Inferior parietal cortex (tissue), 1 donor: ENCODE measurements at regions not wholly inside any gene's neighbourhood (a gene's known extent, or its start where the extent isn't known, plus 50 kb on each side); places are given as distances from the start of the nearest gene placed in this dataset.

Source experiments
- DNase-seq: peaks from one replicate; pipeline ENCODE4 v3.0.0-alpha.2; 2016; ENCODE audit errors: extremely low spot score

DNA sequence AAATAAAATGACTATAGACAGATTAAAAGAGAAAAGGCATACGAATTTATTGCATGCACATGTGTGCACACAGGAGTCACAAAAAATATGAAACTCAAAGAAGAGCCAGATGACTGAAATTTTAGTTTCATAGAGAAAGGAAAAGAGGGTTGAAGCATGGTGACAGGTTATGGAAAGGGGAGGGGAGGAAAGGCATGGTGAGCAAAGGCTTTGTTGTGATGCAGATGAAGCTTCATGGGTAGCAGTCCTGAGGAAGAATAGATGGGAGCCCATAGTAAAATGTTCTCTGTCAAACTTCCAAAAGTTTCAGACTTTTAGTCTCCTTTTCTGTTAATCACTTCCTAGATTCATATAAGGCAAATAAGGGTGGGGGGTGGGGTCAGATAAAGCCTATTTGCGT, 612.7 kb upstream of the ATP2B1 start:
- DNase-seq = no peak

DNA sequence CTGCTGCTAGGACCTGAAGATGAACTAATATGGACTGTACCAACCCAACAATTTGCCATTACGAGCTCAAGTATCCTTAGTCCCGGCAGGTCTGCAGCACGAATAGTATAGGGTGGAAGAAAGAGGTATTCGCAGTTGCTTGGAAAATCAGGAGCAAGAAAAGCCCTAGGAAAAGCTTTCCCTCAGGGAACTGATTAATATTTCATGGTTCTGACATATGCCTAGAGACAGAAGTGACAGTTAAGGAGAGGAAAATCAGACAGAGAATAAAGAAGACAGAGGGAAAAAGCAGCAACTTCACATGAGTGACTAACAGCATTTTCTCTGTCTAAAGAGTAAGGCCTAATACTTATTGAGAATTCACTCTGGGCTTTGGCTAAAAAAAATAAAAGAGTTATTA, 602.9 kb upstream of the ATP2B1 start:
- DNase-seq = no peak

DNA sequence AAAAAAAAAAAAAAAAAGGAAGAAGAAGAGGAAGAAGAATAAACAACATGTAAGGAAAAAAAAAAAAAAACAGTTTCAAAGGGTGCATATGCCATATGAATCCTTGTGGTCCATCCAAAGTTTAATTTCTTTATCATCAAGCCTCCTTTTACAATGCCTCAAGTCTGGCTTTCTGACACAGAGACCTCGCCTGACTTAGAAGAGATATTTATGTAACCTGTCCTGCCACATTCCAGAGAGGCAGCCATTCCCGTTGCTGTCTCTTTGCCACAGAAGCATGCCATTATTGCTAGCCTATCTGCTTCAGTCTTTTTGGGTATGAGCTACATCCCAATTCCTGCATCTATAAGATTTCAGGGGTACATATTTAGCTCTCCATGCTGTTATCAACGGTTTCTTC, 596.7 kb upstream of the ATP2B1 start:
- no peak for DNase-seq

DNA sequence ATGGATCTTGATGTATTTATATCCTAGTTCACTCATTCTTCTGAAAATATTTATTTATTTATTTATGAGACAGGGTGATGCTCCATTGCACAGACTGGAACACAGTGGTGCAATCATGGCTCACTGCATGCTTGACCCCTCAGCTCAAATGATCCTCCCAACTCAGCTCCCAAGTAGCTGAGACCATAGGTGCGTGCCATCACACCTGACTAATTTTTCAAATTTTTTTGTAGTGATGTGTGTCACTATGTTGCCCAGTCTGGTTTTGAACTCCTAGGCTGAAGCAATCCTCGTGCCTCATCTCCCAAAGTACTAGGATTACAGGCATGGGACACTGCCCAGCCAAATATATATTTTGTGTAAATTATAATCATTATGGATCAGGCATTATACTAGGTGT, 595.6 kb upstream of the ATP2B1 start:
- DNase-seq = no peak

DNA sequence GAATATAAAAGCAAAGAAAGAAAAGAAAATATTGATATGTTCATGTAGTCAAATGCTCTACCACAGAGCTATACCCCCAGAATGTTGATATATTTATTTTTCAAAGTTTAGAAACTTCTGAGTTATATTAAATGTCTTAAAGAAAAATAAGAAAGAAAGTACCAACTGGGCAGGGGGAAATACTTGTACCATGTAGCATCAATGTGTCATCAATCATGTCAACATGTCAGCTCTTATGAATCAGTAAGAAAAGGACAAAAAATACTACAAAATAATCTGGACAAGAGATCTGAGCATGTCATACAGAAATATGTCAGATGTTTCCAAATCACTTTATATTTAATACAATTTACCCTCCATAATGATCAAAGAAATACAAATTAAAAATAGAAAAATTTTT, 595.1 kb upstream of the ATP2B1 start:
- no peak for DNase-seq

DNA sequence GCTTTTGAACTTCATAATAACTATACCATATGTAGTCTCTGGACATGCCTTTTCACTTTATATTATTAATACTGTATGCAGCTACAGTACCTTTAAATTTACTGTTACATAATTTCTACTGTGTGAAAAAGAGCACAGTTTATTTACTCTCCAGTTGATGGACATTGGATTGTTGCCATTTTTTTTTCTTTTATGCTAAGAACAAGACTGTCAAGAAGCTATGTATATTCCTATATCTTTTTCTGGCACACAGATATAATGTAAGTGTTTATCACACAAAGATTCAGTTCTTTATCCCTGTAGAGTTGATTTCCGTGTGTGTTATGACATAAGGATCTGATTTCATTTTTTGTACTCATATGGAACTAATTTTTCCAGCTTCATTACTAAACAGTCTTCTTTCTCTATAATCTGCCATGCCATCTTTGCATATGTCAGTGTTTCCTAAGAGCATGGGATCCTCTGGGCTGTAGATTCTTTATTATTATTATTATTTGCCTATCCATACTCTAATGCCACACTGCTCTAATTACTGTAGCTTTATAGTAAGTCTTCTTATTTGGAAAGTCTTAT, 593.0 kb upstream of the ATP2B1 start:
- no peak for DNase-seq

DNA sequence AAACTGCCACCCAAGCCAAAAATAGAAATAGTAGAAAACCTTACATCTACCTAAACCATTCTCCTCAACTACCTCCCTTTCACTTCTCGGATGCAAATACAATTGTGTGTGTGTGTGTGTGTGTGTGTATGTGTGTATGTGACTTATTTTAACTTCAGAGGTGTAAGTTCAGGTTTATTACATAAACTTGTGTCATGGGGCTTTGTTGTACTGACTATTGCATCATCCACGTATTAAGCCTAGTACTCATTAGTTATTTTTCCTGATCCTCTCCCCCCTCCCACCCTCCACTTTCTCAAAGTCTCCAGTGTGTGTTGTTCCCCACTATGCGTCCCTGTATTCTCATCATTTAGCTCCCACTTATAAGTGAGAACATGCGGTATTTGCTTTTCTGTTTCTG, 592.5 kb upstream of the ATP2B1 start:
- no peak for DNase-seq

DNA sequence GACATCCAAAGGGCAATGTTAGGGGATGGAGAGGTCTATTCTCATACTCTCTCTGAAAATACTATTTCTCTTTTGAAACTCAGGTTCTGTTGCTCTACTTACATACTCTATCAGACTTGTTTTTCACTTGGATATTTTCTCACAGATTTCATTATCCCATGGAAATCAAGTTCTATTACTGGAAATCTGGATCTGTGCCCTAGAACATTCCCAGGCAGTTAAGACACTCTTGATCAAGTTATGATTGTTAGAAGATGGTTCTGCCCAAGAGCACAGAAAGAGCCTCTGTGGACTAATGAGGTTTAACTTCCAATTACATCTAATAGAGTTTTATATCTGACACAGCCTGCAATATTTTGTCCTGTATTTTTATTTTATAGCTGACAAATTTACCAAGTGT, 591.0 kb upstream of the ATP2B1 start:
- no peak for DNase-seq

DNA sequence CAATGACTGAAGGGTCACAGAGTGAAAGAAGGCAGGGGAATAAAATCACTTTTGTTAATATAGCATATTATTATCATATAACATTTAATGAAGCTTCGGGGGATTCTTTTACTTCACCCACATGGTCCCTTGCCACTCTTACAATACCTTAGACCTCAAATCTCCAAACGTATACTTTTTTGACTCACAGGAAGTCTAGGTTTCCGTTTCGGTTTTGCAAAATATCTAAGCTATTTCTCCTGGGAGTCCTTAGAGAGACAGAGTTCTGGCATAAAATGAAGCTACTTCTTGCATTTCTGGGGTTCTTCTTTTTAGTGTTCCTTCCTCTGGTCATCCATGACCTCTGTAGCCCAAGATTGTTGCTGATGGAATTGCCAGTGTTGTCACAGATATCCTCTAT, 590.5 kb upstream of the ATP2B1 start:
- DNase-seq = no peak

DNA sequence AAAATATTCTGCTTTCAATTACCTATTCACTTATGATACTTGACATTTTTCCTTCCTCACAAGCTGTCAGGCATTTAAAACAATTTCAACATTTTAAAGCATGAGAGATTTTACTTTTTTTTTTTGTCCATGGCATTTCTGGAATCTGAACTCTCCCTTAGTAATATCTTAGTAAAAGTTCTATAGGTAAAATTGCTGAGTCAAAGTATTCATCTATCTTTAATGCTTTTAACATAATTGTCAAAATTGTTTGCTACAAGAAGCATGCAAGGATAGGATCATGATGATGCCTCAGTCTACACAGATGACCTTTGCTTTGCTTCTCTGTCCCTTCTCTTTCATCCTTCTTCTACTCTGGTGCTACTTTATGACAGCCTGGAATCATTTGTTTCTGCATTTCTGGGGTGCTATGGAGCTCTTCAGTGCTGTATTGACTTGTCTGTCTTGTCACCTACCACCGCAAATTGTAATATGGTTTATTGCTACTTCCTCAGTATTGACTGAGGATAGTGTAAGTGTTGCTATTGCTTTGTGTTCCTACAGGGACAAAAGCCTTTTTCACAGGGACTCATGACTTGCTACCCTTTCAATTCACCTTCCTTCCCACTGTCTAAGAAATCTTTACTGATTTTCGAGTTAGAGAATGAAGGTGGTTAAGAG, 589.8 kb upstream of the ATP2B1 start:
- no peak for DNase-seq

DNA sequence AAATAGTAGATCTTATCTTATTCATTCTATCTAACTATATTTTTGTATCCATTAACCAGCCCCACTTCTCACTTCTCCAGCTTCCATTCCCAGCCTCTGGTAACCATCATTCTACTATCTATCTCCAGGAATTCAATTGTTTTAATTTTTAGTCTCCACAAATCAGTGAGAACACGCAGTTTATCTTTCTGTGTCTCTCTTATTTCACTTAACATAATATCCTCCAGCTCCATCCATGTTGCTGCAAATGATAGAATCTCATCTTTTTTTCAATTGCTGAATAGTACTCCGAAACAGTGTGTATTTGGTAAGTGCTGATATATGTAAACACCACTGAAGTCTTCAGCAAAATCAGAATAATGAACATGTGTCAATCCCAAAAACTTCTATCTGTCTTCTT, 587.2 kb upstream of the ATP2B1 start:
- no peak for DNase-seq

DNA sequence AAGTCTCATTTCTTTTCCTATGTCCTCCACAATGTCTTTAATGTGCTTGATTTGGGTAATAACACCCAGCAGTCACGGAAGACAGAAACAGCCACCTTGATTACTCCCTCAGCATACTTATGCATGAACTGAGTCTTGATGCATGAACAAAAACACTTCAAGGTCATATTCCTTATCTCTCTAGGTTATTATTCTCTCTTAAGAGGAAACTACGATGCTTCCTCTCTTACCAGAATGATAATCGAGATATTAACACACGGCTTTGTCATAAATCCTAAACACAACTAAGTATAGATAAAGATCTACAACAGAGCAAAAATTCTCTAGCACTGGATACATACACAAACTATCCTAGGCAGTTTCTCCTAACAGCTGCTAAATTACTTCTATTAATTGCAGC, 583.5 kb upstream of the ATP2B1 start:
- no peak for DNase-seq

DNA sequence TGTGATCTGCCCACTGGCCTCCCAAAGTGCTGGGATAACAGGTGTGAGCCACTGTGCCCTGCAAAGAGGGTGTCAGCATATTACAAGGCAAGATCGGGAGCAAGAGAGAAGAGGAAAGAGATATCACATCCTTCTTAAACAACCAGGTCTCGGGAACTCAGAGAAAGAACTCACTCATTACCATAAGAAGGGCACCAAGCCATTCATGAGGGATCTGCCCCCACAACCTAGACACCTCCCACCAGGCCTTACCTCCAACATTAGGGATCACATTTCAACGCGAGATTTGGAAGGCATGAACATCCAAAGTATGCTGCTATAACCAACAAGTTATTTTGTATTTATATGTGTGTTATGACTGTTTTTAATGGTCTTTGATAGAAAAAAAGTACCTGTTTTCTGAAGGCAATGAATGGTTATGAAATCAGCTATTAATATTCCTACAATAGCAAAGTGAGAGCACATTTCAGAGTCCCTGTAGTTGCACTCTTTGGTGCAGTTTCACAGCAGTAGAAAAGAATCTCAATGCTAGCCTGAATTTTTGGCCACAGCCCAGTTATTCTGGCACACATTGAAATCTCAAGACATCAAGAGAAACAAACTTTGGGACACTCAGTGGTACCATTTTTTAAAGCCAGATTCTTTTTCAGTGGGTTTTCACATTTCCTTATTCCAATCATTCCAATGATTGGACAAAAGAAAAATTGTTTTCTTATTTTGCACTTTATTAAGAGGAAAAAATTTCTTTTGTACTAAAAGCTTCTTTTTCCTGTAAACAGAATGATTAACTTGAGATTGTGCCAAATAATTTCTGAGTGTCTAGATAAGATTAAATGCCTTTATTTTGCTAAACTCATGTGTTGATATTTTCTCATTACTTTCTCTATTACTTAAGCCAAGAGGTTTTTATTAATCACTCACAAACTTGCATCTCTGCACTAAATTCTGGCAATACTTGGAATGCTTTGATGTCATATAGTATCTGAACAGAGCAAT, 582.6 kb upstream of the ATP2B1 start:
- no peak for DNase-seq

DNA sequence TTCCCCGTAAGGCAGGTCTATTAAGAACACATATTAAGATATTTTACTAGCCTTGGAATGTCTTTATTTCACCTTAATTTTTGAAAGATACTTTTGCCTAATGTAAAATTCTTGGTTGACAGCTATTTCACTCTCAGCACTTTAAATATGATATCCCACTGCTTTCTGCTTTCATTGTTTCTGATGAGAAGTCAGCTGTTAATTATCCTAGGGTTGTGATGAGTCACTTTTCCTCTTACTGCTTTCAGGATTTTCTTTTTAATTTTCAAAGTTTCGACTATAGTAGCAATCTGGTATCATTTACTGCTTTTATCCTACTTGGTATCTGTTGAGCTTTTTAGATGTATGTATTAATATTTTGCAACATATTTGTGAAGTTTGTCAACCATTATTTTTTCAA, 578.9 kb upstream of the ATP2B1 start:
- DNase-seq = no peak

DNA sequence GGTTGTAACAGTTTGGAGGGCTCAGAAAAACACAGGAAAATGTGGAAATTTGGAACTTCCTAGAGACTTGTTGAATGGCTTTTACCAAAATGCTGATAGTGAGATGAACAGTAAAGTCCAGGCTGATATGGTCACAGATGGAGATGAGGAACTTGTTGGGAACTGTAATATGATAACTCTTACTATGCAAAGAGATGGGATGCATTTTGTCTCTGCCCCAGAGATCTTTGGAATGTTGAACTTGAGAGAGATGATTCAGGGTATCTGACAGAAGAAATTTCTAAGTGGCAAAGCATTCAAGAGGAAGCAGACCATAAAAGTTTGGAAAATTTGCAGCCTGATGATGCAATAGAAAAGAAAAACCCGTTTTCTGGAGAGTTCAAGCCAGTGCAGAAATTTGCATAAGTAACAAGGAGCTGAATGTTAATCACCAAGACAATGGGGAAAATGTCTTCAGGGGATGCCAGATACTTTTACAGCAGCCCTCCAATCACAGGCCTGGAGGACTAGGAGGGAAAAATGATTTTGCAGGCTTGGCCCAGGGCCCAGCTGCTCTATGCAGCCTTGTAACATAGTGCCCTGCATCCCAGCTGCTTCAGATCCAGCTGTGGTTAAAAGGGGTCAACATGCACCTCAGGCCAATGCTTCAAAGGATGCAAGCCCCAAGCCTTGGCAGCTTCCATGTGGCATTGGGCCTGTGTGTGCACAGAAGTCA, 572.7 kb upstream of the ATP2B1 start:
- no peak for DNase-seq

DNA sequence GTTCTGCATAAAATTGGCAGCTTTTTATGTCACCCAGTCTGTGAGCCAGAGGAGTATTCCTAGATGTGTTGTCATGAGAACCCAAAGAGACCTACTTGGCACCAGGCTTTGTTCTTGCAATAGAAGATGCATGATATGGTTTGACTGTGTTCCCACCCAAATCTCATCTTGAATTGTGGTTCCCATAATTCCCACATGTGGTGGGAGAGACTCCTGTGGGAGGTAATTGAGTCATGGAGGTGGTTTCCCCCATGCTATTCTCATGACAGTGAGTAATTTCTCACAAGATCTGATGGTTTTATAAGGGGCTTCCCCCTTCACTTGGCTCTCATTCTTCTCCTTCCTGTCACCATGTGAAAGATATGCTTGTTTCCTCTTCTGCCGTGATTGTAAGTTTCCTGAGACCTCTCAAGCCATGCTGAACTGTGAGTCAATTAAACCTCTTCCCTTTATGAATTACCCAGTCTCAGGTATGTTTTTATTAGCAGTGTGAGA, 572.0 kb upstream of the ATP2B1 start:
- DNase-seq = no peak

DNA sequence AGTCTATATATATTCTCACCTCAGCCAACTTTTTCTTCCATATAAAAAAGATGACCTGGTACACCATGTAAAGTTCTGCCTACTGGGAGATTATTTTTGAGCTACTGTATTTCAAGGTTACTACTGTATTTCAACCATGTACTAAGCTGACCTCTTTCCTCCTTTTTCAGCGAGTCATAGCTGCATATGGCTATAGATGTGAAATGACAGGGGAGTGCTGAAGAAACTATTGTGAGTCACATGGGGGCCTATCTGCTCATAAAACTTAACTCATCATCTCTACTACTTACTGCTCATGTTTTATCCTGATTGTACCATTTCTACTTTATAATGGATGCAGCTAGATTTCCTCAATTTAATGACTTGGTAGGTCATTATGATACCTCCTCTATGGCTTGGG, 571.4 kb upstream of the ATP2B1 start:
- no peak for DNase-seq

DNA sequence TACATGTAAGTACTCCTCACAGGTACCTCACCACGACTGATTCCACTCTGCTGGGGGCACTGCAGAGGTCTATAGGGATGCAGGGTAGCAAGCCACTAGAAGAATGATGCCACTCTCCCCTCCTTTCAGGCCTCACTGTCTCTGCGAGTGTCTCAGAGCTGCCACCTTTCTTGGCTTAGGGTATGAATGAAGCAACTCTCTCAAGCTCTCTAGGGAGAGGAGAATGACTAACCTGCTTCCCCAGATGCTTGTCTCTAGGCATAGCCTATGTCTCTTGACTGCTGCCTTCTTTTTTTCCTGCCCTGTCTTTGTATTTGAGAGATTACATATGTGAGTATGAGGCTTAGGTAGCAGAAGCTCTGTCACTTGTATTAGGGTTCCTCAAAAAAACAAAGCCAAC, 566.5 kb upstream of the ATP2B1 start:
- no peak for DNase-seq

DNA sequence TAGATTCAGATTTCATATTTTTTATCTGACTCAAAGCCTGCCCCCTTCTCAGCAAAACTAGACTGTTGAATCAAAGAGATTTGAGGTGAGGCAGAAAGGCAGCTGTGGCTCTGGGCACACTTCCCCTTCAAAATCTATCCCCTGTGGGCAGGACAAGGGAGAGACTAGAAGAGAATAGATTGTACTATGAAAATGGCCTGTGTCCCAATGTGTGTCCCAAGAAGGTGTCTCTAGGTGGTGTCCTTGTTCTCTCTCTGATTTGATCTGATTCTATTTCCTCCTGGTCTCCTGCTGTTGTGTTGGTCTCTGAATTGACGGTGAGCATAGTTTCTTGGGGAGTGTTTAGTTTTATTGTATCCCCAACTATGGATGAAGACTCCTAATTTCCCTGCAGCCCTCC, 565.8 kb upstream of the ATP2B1 start:
- DNase-seq = no peak

DNA sequence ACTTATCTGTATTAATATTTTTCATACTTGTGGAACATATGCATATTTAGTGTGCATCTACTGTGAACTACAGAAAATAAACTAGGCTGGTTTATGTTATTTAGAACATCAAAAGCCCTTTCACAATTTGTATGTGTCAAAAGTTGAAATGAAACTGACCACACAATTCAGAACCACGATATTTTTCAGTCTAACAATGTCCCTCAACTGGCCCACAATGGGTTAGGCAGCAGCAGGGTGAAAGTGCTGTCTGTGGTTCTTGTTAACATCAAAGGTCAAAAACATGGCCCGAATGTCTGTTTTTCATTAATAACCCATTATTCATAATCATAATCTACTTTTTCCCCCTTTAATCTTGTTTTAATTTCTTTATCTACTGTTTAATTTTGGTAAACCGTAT, 559.9 kb upstream of the ATP2B1 start:
- no peak for DNase-seq

DNA sequence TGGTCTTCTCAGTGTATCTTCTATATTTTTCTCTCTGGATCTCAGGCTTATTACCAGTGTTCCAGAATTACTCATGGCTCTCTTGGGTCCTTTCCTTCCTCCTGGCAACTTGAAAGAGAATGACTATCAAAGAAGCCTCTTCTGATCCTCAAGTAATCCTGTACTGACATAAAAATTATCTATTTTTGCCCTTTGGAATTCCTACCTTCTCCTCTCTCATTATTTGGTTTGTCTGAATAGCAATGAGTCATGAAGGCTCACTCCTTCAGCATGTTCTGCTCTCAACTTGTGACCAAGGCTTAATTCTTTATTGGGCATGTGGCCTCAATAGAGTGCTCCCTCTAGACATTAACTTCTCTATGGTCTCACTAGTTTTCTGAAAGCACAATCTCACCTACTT, 553.6 kb upstream of the ATP2B1 start:
- no peak for DNase-seq

DNA sequence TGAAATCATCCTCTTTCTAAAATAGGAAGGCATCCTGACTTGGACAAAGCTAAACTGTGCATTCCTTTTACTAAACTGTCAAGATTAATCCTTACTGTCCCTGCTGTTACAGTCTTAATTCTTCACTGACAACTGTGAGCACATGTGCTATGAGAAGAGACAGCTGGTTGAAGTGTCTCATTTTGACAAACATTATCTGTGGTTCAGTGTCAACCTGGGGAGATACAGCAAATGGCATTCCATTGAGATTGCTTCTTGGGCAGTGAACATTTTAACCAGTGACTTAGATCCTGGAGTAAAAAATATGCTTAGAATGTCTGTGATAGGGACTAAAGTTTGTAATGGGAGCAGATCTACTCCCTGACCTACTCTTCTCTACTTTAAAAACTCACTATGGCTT, 552.6 kb upstream of the ATP2B1 start:
- DNase-seq = no peak
